GM12878 (cell line): ENCODE measurements at regions not wholly inside any gene's neighbourhood (a gene's known extent, or its start where the extent isn't known, plus 50 kb on each side); places are given as distances from the start of the nearest gene placed in this dataset. TPM values are rescaled to one million over a fixed set of nuclear protein-coding genes. Genes with fewer than 3 reads are reported as not detected.

Experiments
- ATAC-seq: fragments of 200-7000 bp; cut with Tn5 transposase; 3 replicates; pipeline ENCODE4 v1.9.1; 2020; ENCODE audit warnings: mild to moderate bottlenecking, moderate library complexity
- BruUV-seq: library from RNA; stranded (reverse); fragments of 400-500 nt; replicated peaks from 2 replicates; lab custom pipeline; 2021; lab: Mats Ljungman, UMichigan
- CTCF ChIA-PET: fragments of 300-600 bp; sonication (Branson Sonifier 250); formaldehyde crosslinking; extraction: SDS; loops from one replicate; lab custom pipeline; 2021; ENCODE audit warnings: inconsistent platforms; lab: Yijun Ruan, JAX
- POLR2A ChIA-PET: fragments of 350-600 bp; formaldehyde crosslinking; extraction: SDS; loops from one replicate; lab custom pipeline; 2021; ENCODE audit warnings: inconsistent platforms; lab: Charles Lee
- RAD21 ChIA-PET: fragments of 300-600 bp; sonication (Branson Sonifier 250); formaldehyde crosslinking; loops from one replicate; lab custom pipeline; 2023; ENCODE audit warnings: antibody characterized with exemption; ENCODE audit not compliant: unreplicated experiment; lab: Charles Lee
- SMC1A ChIA-PET: fragments of 300-600 bp; sonication (Branson Sonifier 250); formaldehyde crosslinking; loops from one replicate; lab custom pipeline; 2023; ENCODE audit not compliant: unreplicated experiment, uncharacterized antibody; lab: Charles Lee
- DNase-seq: peaks from one replicate; pipeline ENCODE4 v3.0.0-alpha.2; 2011; ENCODE audit warnings: low read depth, low spot score
- FAIRE-seq: peaks from 3 replicates; lab custom pipeline; 2011; peaks lifted over from hg19 to GRCh38; lab: Jason Lieb, UNC
- H2AFZ ChIP-seq: 2 replicates; pipeline ENCODE4 v1.6.0; 2011; ENCODE audit warnings: low read depth, low read length, control low read depth; ENCODE audit not compliant: control insufficient read depth
- H3K27ac ChIP-seq: 2 replicates; pipeline ENCODE4 v1.5.1; 2011; ENCODE audit warnings: control low read depth; ENCODE audit not compliant: control insufficient read depth, insufficient read depth
- H3K27me3 ChIP-seq, 2 experiments: replicated peaks in 1 of 2; 2 replicates each; pipeline versions ENCODE4 v1.6.0 to v1.6.1; 2011; ENCODE audit warnings: low read length in 1 of 2; ENCODE audit not compliant: control insufficient read depth in 2 of 2, insufficient read depth in 2 of 2
- H3K36me3 ChIP-seq, 2 experiments: 2 replicates each; pipeline ENCODE4 v1.5.1; 2011; ENCODE audit warnings: low read length in 1 of 2; ENCODE audit not compliant: control insufficient read depth in 2 of 2, insufficient read depth in 2 of 2
- H3K4me1 ChIP-seq: 2 replicates; pipeline ENCODE4 v1.6.1; 2011; ENCODE audit warnings: mild to moderate bottlenecking, low read length, moderate library complexity, mixed read lengths; ENCODE audit not compliant: control insufficient read depth, insufficient read depth
- H3K4me2 ChIP-seq: 2 replicates; pipeline ENCODE4 v1.6.0; 2011; ENCODE audit warnings: control low read depth; ENCODE audit not compliant: control insufficient read depth, insufficient read depth
- H3K4me3 ChIP-seq: fragments of 200-600 bp; sonication (generic); 2 replicates; pipeline ENCODE4 v1.5.1; 2016
- H3K79me2 ChIP-seq: 2 replicates; pipeline ENCODE4 v1.6.0; 2011; ENCODE audit warnings: low read length; ENCODE audit not compliant: control insufficient read depth, insufficient read depth
- H3K9ac ChIP-seq: 2 replicates; pipeline ENCODE4 v1.8.0; 2011; ENCODE audit warnings: low read length, control low read depth, mixed read lengths; ENCODE audit not compliant: control insufficient read depth, insufficient read depth
- H3K9me3 ChIP-seq: replicated peaks from 3 replicates; pipeline ENCODE4 v1.5.1; 2011; ENCODE audit warnings: mild to moderate bottlenecking, low read length; ENCODE audit not compliant: control insufficient read depth, insufficient read depth
- H4K20me1 ChIP-seq: 2 replicates; pipeline ENCODE4 v1.6.0; 2011; ENCODE audit not compliant: control insufficient read depth, insufficient read depth
- ATF7 ChIP-seq: fragments of 450-650 bp; IDR thresholded peaks from 2 replicates; pipeline ENCODE4 v1.6.1; 2016; ENCODE audit warnings: low read depth, mild to moderate bottlenecking
- BHLHE40 ChIP-seq, 2 experiments: fragments of 450-650 bp in 1 of 2; IDR thresholded peaks; 2 replicates each; pipeline ENCODE4 v1.6.1; 2011 to 2017; ENCODE audit warnings: low read depth in 2 of 2, borderline replicate concordance in 1 of 2, improper control_type of control experiment in 1 of 2, low read length in 1 of 2, mild to moderate bottlenecking in 1 of 2
- DPF2 ChIP-seq: fragments of 450-650 bp; IDR thresholded peaks from 2 replicates; pipeline ENCODE4 v1.6.1; 2017; ENCODE audit warnings: mild to moderate bottlenecking
- ESRRA ChIP-seq: IDR thresholded peaks from 2 replicates; pipeline ENCODE4 v1.6.1; 2012; ENCODE audit warnings: mild to moderate bottlenecking, low read length, improper control_type of control experiment
- FOS ChIP-seq: IDR thresholded peaks from 3 replicates; pipeline ENCODE4 v1.6.1; 2011; ENCODE audit warnings: borderline replicate concordance; ENCODE audit not compliant: insufficient read length; ENCODE audit errors: extremely low read depth
- HDGF ChIP-seq: fragments of 450-650 bp; IDR thresholded peaks from 2 replicates; pipeline ENCODE4 v1.6.1; 2016; ENCODE audit warnings: antibody characterized with exemption
- IKZF1 ChIP-seq: fragments of 450-650 bp; conservative IDR thresholded peaks from 2 replicates; pipeline ENCODE4 v1.6.1; 2017; ENCODE audit warnings: antibody characterized with exemption, mild to moderate bottlenecking
- IRF4 ChIP-seq: IDR thresholded peaks from 2 replicates; pipeline ENCODE4 v1.6.1; 2011; ENCODE audit warnings: low read depth, low read length
- KDM1A ChIP-seq: fragments of 200-600 bp; sonication (generic); IDR thresholded peaks from 2 replicates; pipeline ENCODE4 v1.6.1; 2016; ENCODE audit warnings: borderline replicate concordance
- MTA2 ChIP-seq: fragments of 450-650 bp; IDR thresholded peaks from 2 replicates; pipeline ENCODE4 v1.6.1; 2016; ENCODE audit warnings: low read depth, mild to moderate bottlenecking, moderate library complexity
- NR2C1 ChIP-seq: fragments of 450-650 bp; IDR thresholded peaks from 2 replicates; pipeline ENCODE4 v1.6.1; 2017; ENCODE audit warnings: antibody characterized with exemption, mild to moderate bottlenecking, moderate library complexity
- PAX8 ChIP-seq: fragments of 450-650 bp; IDR thresholded peaks from 2 replicates; pipeline ENCODE4 v1.6.1; 2017; ENCODE audit warnings: mild to moderate bottlenecking, moderate library complexity
- PML ChIP-seq: IDR thresholded peaks from 2 replicates; pipeline ENCODE4 v1.6.1; 2012; ENCODE audit warnings: low read length, inconsistent platforms
- POLR2AphosphoS2 ChIP-seq: IDR thresholded peaks from 2 replicates; pipeline ENCODE4 v1.6.1; 2011; ENCODE audit warnings: low read depth, mild to moderate bottlenecking, low read length, improper control_type of control experiment, moderate library complexity
- RAD51 ChIP-seq: fragments of 450-650 bp; IDR thresholded peaks from 2 replicates; pipeline ENCODE4 v1.6.1; 2016; ENCODE audit warnings: moderate library complexity, mild to moderate bottlenecking, inconsistent platforms
- RBBP5 ChIP-seq: fragments of 200-600 bp; sonication (generic); conservative IDR thresholded peaks from 2 replicates; pipeline ENCODE4 v1.6.1; 2016
- SPI1 ChIP-seq: IDR thresholded peaks from 2 replicates; pipeline ENCODE4 v1.6.1; 2011; ENCODE audit warnings: low read depth, mild to moderate bottlenecking, low read length, moderate library complexity, borderline replicate concordance; ENCODE audit not compliant: insufficient read depth
- WGBS: methylation state at CpG from one replicate; pipeline ENCODE4 v1.1.6; 2016; ENCODE audit warnings: low lambda C conversion rate; ENCODE audit not compliant: insufficient replicate concordance, insufficient coverage; ENCODE audit errors: missing lambda C conversion rate; 5-methylcytosine and 5-hydroxymethylcytosine counted together
- in situ Hi-C: fragments of 300-500 bp; cut with MboI; formaldehyde crosslinking; loops from 9 replicates; pipeline ENCODE4 v1.14.3; 2018; ENCODE audit warnings: mixed read lengths
- intact Hi-C: fragments of 100-400 bp; cut with micrococcal nuclease; formaldehyde crosslinking; loops from one replicate; pipeline ENCODE4 v1.14.2; 2022; ENCODE audit not compliant: unreplicated experiment
- small RNA-seq: library from RNA; depleted of rRNA; stranded (forward); fragments of <200 nt; gene quantifications from one replicate; pipeline ENCODE3, GENCODE V24; 2014
- TF ChIP-seq, protein P1 (sequence below): IDR thresholded peaks from 2 replicates; pipeline ENCODE4 v1.6.1; 2011; ENCODE audit warnings: mild to moderate bottlenecking, low read depth, low read length, moderate library complexity; ENCODE audit not compliant: insufficient replicate concordance
- TF ChIP-seq, protein P2 (sequence below): IDR thresholded peaks from 2 replicates; pipeline ENCODE4 v1.6.1; 2011; ENCODE audit warnings: borderline replicate concordance, low read depth, mild to moderate bottlenecking, moderate library complexity, mixed read lengths, low read length; ENCODE audit not compliant: insufficient read depth; ENCODE audit errors: extremely low read length

DNA sequence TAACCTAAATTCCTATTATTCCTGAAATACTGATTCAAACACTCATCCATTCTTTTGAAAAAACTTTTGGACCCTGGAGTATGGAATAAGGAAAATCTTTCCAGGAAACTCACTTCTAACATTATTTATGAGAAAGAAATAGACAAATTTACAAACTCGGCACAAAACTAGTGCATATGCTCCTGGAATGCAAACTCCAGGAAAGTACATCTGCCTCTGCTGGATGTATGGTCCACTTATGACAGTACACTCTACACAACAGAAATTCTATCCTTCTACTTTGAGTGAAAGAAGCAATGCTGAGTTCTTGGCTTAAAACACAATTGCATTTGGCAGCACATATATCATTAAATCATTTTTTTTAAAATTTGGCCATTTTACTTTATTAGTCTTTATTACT lies 700.5 kb upstream of the STXBP6 start:
- ATAC-seq (no peak), DNase-seq (no peak), FAIRE-seq (no peak)
- Histone ChIP-seq H3K36me3 (no peaks in the 10 kb centered on the region), H3K27me3 (no peaks in the 10 kb centered on the region), H3K79me2 (no peaks in the 10 kb centered on the region), H3K9me3 (no peaks in the 10 kb centered on the region), H3K4me1 (no peaks in the 10 kb centered on the region), H4K20me1 (no peaks in the 10 kb centered on the region), H3K9ac (no peak overlapping the region), H3K4me3 (no peak overlapping the region), H3K27ac (no peak overlapping the region), H2AFZ (no peak overlapping the region), H3K4me2 (no peak overlapping the region)
- 22% methylated on average over 1 of the region's 1 CpG for WGBS
- intact Hi-C loops = no loop called here
- no peak for TF ChIP-seq RBBP5
- TF ChIP-seq IRF4 = no peak
- no peak for TF ChIP-seq HDGF
- TF ChIP-seq ESRRA = no peak
- TF ChIP-seq, protein P1, sequence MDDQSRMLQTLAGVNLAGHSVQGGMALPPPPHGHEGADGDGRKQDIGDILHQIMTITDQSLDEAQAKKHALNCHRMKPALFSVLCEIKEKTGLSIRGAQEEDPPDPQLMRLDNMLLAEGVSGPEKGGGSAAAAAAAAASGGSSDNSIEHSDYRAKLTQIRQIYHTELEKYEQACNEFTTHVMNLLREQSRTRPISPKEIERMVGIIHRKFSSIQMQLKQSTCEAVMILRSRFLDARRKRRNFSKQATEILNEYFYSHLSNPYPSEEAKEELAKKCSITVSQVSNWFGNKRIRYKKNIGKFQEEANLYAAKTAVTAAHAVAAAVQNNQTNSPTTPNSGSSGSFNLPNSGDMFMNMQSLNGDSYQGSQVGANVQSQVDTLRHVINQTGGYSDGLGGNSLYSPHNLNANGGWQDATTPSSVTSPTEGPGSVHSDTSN = no peak
- TF ChIP-seq PAX8 = no peak
- no peak for TF ChIP-seq SPI1
- TF ChIP-seq MTA2 = no peak
- TF ChIP-seq KDM1A = no peak
- TF ChIP-seq FOS = no peak
- TF ChIP-seq PML = no peak
- no peak for TF ChIP-seq NR2C1
- no peak for TF ChIP-seq POLR2AphosphoS2
- TF ChIP-seq RAD51 = no peak
- TF ChIP-seq, protein P2, sequence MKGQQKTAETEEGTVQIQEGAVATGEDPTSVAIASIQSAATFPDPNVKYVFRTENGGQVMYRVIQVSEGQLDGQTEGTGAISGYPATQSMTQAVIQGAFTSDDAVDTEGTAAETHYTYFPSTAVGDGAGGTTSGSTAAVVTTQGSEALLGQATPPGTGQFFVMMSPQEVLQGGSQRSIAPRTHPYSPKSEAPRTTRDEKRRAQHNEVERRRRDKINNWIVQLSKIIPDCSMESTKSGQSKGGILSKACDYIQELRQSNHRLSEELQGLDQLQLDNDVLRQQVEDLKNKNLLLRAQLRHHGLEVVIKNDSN = no peak
- TF ChIP-seq BHLHE40 (IDR thresholded peaks at IDR 0.05; ENCODE audit: borderline replicate concordance in 1 of 2, low read depth in 2 of 2, low read length in 1 of 2) = no peak
- TF ChIP-seq ATF7 = no peak
- TF ChIP-seq IKZF1 = no peak
- TF ChIP-seq DPF2 = no peak
- RAD21 ChIA-PET = no interaction called here
- CTCF ChIA-PET = no interaction called here
- POLR2A ChIA-PET = no interaction called here
- no TSS peak for BruUV-seq
- in situ Hi-C loops = no loop called here
- SMC1A ChIA-PET = no interaction called here

Small RNA genes in the stretch of these regions (small RNA-seq; reads per million reads assigned to genes)
- gene RF00440 = not detected
